Ascending aorta (tissue), 2 donors: ENCODE measurements at regions not wholly inside any gene's neighbourhood (a gene's known extent, or its start where the extent isn't known, plus 50 kb on each side); places are given as distances from the start of the nearest gene placed in this dataset.

Source experiments
- DNase-seq, 2 donors: peaks; one replicate each; pipeline ENCODE4 v3.0.0-alpha.2; 2019; ENCODE audit warnings: low spot score in 2 of 2
- H3K27ac ChIP-seq, 2 donors: fragments of 200-600 bp; sonication (generic); one replicate each; pipeline ENCODE4 v1.5.1; 2016 to 2017; ENCODE audit warnings: mild to moderate bottlenecking in 1 of 2
- H3K27me3 ChIP-seq: fragments of 200-600 bp; sonication (generic); one replicate; pipeline ENCODE4 v1.5.1; 2017
- H3K36me3 ChIP-seq, 2 donors: fragments of 200-600 bp; sonication (generic); one replicate each; pipeline ENCODE4 v1.5.1; 2016
- H3K4me1 ChIP-seq, 2 donors: fragments of 200-600 bp; sonication (generic); one replicate each; pipeline ENCODE4 v1.5.1; 2016 to 2017; ENCODE audit warnings: mild to moderate bottlenecking in 1 of 2
- H3K4me3 ChIP-seq, 2 donors: fragments of 200-600 bp; sonication (generic); one replicate each; pipeline ENCODE4 v1.5.1; 2016 to 2017; ENCODE audit warnings: mild to moderate bottlenecking in 1 of 2
- H3K9me3 ChIP-seq, 2 donors: fragments of 200-600 bp; sonication (generic); one replicate each; pipeline ENCODE4 v1.5.1; 2016
- CTCF ChIP-seq, 3 experiments: fragments of 200-600 bp in 2 of 3; fragments of 450-650 bp in 1 of 3; sonication (generic) in 2 of 3; IDR thresholded peaks; one replicate each; pipeline ENCODE4 v1.5.1; 2016 to 2019; ENCODE audit warnings: antibody characterized with exemption in 3 of 3, mild to moderate bottlenecking in 1 of 3, moderate library complexity in 1 of 3
- intact Hi-C: fragments of 100-400 bp; cut with DNase I; formaldehyde crosslinking; loops from one replicate; pipeline ENCODE4 v1.15.1; 2023

- no peaks in the 10 kb centered on the region for H3K36me3 ChIP-seq
- no peak overlapping the region for H3K27ac ChIP-seq
- TF ChIP-seq CTCF (IDR thresholded peaks at IDR 0.05) = no peak
- no peak for DNase-seq
- H3K27me3 ChIP-seq = no peaks in the 10 kb centered on the region
- no peaks in the 10 kb centered on the region for H3K9me3 ChIP-seq
- no peak overlapping the region for H3K4me3 ChIP-seq
- intact Hi-C loops = no loop called here
- no peaks in the 10 kb centered on the region for H3K4me1 ChIP-seq
Measured at GRCh38 chr14:88929656-88930436, 105.4 kb downstream of the TTC8 start.

- Histone ChIP-seq H3K9me3 (no peaks in the 10 kb centered on the region), H3K27me3 (no peaks in the 10 kb centered on the region), H3K27ac (no peak overlapping the region), H3K4me1 (no peaks in the 10 kb centered on the region), H3K4me3 (no peak overlapping the region), H3K36me3 (no peaks in the 10 kb centered on the region)
- no peak for DNase-seq
- TF ChIP-seq CTCF (IDR thresholded peaks at IDR 0.05) = no peak
- intact Hi-C loops = no loop called here
Measured at GRCh38 chr14:88931321-88932110, 107.1 kb downstream of the TTC8 start.

GRCh38 chr14:88933191-88933590, 108.7 kb downstream of the TTC8 start:
- no peaks in the 10 kb centered on the region for H3K27me3 ChIP-seq
- no peak overlapping the region for H3K27ac ChIP-seq
- H3K36me3 ChIP-seq = no peaks in the 10 kb centered on the region
- intact Hi-C loops = no loop called here
- no peak for TF ChIP-seq CTCF (IDR thresholded peaks at IDR 0.05)
- DNase-seq = no peak
- H3K4me3 ChIP-seq = no peak overlapping the region
- no peaks in the 10 kb centered on the region for H3K4me1 ChIP-seq
- no peaks in the 10 kb centered on the region for H3K9me3 ChIP-seq

- intact Hi-C loops = no loop called here
- H3K4me3 ChIP-seq = no peak overlapping the region
- H3K27ac ChIP-seq = no peak overlapping the region
- H3K27me3 ChIP-seq = no peaks in the 10 kb centered on the region
- H3K36me3 ChIP-seq = no peaks in the 10 kb centered on the region
- H3K4me1 ChIP-seq = no peaks in the 10 kb centered on the region
- no peak for DNase-seq
- no peak for TF ChIP-seq CTCF (IDR thresholded peaks at IDR 0.05)
- no peaks in the 10 kb centered on the region for H3K9me3 ChIP-seq
Measured at GRCh38 chr14:88934351-88934806, 109.9 kb downstream of the TTC8 start.

DNA sequence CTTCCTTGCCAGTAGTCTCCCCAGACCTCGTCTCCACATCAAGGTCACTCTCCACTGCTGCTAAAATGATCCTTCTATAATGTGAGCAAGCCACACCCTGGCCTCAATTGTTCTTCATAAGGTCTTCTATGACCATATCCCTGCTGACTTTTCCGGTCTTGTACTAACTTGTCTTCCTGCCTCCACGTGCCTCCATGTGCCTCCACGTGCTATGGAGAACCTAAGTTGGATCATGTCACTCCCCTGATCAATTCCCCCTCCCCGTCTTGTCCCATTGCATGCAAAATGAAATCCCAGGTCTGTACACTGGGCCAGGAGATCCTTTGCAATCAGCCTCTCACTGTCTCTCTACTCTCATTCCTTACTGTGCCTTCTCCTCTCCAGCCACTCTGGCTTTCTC, 110.6 kb downstream of the TTC8 start:
- TF ChIP-seq CTCF (IDR thresholded peaks at IDR 0.05) = no peak
- Histone ChIP-seq H3K4me1 (no peaks in the 10 kb centered on the region), H3K9me3 (no peaks in the 10 kb centered on the region), H3K4me3 (no peak overlapping the region), H3K27ac (no peak overlapping the region), H3K27me3 (no peaks in the 10 kb centered on the region), H3K36me3 (no peaks in the 10 kb centered on the region)
- intact Hi-C loops = no loop called here
- no peak for DNase-seq
